ENCODE measurements at regions not wholly inside any gene's neighbourhood (a gene's known extent, or its start where the extent isn't known, plus 50 kb on each side); places are given as distances from the start of the nearest gene placed in this dataset.

GRCh38 chr5:2603272-2603575, 148.3 kb downstream of the IRX2 start:
- DNase-seq (ENCODE audit: low spot score), result no peak

- DNase-seq (ENCODE audit: low spot score), result no peak
Observed at GRCh38 chr5:2602451-2603271, 148.8 kb downstream of the IRX2 start.

- no peak for DNase-seq (ENCODE audit: low spot score)
Observed at GRCh38 chr5:2598503-2598902, 153.0 kb downstream of the IRX2 start.

DNA sequence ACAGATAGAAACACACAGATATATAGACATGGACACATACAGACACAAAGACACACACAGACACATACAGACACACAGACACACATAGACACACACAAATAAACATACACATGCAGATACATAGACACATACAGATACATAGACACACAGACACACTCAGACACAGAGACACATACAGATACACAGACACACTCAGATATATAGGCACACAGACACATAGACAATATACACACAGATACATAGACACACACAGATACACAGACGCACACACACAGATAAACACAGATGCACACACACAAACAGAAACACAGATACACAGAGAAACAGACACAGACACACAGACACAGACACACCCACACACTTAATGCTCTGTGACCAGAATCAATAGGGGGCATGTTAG, 156.8 kb downstream of the IRX2 start:
- DNase-seq (ENCODE audit: low spot score), result no peak

GRCh38 chr5:2592766-2593165, 158.7 kb downstream of the IRX2 start:
- DNase-seq (ENCODE audit: low spot score), result no peak

- no peak for DNase-seq (ENCODE audit: low spot score)
Observed at GRCh38 chr5:2591777-2592453, 159.6 kb downstream of the IRX2 start.

DNA sequence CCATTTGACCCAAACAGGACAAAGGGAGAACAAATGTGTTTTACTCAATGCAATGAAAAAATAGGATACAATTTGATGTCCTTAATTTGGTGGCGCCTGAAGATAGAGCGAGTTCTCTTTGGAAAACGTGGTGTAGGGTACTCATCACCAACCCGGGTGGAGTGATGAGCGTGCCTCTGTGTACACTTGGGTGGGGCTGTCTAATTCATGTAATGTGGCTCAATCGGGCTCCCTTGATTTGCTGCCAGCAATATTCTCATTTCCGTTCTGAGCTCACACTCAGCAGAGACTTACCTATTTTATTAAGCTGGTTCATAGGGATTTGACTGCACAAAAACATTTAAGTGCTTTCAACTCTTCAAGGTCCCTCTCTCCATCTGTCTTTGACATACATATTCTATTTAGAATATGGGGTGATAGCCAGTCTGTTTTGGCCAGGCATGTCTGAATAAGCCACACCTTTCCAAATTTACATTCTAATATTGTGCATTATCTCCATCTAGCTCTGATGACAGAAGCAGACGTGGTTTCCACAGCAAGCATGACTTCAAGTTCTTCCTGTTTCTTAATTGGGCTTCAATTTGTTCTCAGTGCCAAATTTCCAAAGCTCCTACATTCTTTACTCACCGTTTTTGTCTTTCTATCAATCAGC, 162.5 kb downstream of the IRX2 start:
- DNase-seq (ENCODE audit: low spot score), result no peak

DNA sequence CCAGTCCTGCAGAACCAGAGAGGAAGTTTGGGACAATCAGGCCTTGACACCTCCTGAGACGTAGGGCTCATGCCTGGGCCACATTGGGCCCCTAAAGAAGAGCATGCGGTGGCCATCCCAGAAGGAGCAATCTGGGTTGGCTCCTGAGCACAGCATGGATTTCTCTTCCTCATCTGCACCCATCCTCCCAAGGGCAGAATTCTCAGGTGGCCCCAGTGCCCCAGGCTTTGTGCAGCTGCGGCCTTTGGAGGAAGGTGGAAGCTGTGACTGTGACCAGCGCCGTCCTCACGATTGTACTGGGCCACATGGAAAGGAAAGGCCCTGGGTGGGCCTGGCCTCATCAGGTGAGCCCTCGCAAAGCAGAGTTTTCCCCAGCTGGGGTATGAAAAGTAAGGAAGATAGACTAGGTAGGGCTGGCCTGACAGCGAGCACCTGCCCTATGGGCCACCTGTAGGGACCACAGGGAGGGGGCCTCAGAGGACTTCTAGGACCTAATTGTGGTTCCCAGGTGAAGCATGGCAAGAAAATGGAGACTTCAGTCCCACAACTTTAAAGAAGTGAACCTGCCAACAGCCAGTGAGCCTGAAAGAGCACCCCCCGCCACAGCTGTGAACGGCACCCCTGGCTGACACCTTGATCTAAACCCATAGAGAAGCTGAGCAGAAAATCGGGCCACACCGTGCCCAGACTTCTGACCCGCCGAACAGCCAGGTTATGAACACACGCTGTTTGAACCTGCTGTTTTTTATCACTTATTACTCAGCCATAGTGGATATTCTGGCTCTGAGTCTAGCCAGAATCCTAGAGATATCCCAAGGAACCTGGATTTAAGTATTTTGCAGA, 164.1 kb downstream of the IRX2 start:
- no peak for DNase-seq (ENCODE audit: low spot score)

- no peak for DNase-seq (ENCODE audit: low spot score)
Observed at GRCh38 chr5:2586016-2586715, 165.3 kb downstream of the IRX2 start.

GRCh38 chr5:2584579-2585269, 166.8 kb downstream of the IRX2 start:
- no peak for DNase-seq (ENCODE audit: low spot score)

DNA sequence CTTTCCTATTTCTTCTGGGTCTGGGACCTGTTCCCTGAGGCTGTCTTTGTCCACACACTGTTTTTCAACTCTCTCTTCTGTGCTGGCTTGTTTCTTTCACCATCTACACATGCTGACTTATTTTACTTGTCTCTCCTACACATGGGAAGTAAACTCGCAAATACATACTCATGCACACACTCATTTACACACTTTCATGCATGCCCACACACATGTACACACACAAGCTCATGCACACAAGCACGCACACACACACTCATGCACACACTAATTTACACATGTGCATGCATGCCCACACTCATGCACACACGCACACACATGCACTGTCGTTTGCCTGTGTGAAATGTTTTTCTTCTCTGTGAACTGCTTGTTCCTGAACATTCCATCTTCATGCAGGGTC, 169.0 kb downstream of the IRX2 start:
- DNase-seq (ENCODE audit: low spot score), result no peak

DNA sequence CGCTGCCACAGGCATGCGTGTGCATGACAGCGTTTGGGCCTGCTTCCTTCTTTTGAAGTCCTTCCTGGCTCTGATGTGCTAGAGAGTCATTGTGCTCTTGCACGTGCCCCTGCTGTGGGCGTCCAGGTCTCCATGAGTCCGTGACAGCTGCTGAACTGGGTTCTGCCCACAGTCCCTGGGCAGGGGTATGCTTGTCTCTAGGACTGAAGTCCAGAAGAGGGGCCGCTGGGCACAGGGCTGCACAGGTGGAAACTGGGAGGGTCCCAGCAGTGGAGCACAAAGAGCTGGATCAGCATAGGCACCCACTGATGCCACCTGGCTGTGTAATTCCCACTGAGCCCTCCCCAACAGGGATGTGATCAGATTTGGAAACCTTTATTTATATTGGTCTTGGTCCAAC, 169.4 kb downstream of the IRX2 start:
- DNase-seq (ENCODE audit: low spot score), result no peak

GRCh38 chr5:2581418-2581817, 170.1 kb downstream of the IRX2 start:
- DNase-seq (ENCODE audit: low spot score), result no peak

DNA sequence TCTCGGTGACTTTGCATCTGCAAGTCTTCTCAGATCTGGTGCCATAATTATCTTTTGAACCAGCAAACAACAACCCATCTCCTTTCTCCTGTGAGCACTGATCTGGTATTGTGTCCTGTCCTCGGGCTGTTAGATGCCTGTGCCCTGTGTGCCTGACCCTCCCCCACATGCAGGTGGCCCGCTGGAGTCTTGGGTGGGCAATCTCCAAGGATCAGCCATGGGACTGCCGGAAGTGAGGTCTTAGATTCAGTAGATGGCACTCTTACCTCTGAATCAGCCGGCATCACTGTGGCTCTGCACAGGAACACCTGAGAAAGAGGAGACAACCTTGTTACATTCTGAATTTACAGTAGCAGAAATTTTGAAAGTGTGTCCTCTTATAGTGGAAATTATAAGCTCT, 172.4 kb downstream of the IRX2 start:
- peak; percentile 36 for DNase-seq (ENCODE audit: low spot score)

- no peak for DNase-seq (ENCODE audit: low spot score)
Observed at GRCh38 chr5:2577312-2578036, 174.0 kb downstream of the IRX2 start.

DNA sequence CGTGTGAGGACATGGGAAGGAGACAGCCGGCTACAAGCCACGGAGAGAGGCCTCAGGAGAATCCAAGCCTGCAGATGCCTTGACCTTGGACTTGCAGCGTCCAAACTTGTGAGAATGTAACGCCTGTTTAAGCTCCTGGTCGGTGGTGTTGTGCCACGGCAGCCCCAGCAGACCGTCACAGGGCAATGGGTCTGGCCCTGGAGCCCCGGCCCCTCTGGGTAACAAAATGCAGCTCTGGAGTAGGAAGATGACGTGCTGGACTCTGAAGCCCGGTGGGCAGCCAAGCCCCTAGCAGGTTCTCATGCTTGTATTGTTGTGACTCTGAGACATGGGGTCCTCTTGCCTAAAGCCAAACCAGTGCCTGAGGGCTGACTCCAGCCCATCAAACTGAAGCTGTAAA, 174.7 kb downstream of the IRX2 start:
- no peak for DNase-seq (ENCODE audit: low spot score)

DNA sequence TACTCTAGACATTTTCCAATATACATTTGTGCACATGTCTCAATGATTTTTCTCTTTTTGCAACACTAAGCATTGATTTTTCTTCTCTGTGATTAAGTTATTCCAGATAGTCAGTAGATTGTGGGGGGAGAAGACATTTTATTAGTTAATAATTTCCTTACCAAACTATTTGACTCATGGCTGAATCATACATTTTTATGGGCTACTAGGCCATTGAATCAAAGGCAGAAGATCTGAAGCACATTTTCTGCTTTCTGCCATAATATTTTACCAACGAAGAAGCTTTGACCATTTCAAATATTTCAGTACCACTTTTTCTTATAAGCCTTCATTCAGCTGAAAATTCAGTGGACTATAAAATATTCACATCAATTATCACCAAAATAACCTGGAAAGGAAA, 175.6 kb downstream of the IRX2 start:
- peak; percentile 46 for DNase-seq (ENCODE audit: low spot score)

DNA sequence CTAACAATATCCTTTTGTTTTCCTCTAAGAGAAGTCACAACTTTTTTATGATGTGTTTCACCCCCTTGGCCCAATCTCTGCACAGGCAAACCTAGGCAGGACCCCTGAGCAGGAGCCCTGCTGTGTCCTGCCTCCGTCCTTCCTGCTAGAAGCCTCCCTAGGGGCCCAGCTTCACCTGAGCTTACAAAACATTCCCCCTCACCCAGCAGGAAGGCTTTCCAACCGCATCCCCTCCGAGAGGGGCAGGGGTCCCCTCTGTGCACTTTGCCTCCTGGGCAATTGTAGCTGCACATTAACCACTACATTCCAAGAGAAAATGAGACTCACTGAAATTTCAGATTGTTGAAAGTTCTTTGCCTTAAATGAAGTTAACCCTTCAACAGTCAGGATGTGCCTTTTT, 176.2 kb downstream of the IRX2 start:
- DNase-seq (ENCODE audit: low spot score), result no peak

- DNase-seq (ENCODE audit: low spot score), result no peak
Observed at GRCh38 chr5:2574155-2574554, 177.3 kb downstream of the IRX2 start.

DNA sequence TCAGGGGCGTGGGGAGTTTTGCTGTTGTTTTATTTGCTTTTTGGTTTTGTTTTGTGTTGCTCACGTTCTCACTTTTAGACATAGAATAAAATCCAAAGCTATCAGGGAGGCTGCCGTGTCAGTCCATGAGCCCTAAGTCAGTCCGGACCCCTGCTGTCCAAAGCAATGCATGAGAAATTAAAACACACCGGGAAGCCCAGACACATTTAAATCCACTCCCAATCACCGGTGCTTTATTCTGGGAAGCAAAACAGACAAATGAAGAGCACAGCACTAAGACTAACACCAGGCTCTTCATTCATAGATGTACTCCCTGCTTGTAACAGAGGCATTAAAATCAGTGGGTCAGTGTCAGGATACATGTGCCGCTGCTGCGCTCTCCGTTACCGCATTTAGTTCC, 180.9 kb downstream of the IRX2 start:
- DNase-seq (ENCODE audit: low spot score), result no peak
